ENCODE measurements at regions not wholly inside any gene's neighbourhood (a gene's known extent, or its start where the extent isn't known, plus 50 kb on each side); places are given as distances from the start of the nearest gene placed in this dataset.

GRCh38 chr2:128736689-128737545 is 418.2 kb upstream of the HS6ST1 start:
- peak; percentile 59 for DNase-seq

- DNase-seq: no peak
Observed at GRCh38 chr2:128737546-128737826, 418.8 kb upstream of the HS6ST1 start.

GRCh38 chr2:128738446-128739110 is 419.9 kb upstream of the HS6ST1 start:
- DNase-seq: no peak

GRCh38 chr2:128742467-128742866 is 423.8 kb upstream of the HS6ST1 start:
- DNase-seq: no peak

GRCh38 chr2:128745946-128746345 is 427.3 kb upstream of the HS6ST1 start:
- DNase-seq: no peak

GRCh38 chr2:128746356-128746755 is 427.7 kb upstream of the HS6ST1 start:
- no peak for DNase-seq

- DNase-seq: no peak
Observed at GRCh38 chr2:128748336-128748735, 429.7 kb upstream of the HS6ST1 start.

- DNase-seq: no peak
Observed at GRCh38 chr2:128748835-128749605, 430.4 kb upstream of the HS6ST1 start.

GRCh38 chr2:128750328-128751165 is 431.9 kb upstream of the HS6ST1 start:
- no peak for DNase-seq

- peak; percentile 69 for DNase-seq
Observed at GRCh38 chr2:128751746-128752145, 433.1 kb upstream of the HS6ST1 start.

GRCh38 chr2:128752691-128753263 is 434.1 kb upstream of the HS6ST1 start:
- DNase-seq: no peak

GRCh38 chr2:128753321-128753720 is 434.7 kb upstream of the HS6ST1 start:
- no peak for DNase-seq

GRCh38 chr2:128753800-128754199 is 435.1 kb upstream of the HS6ST1 start:
- DNase-seq: no peak

- DNase-seq: peak; percentile 45
Observed at GRCh38 chr2:128754246-128754724, 435.6 kb upstream of the HS6ST1 start.

- DNase-seq: no peak
Observed at GRCh38 chr2:128755695-128756364, 437.2 kb upstream of the HS6ST1 start.

GRCh38 chr2:128756365-128756717 is 437.7 kb upstream of the HS6ST1 start:
- DNase-seq: peak; percentile 87

GRCh38 chr2:128765811-128766210 is 447.1 kb upstream of the HS6ST1 start:
- no peak for DNase-seq

GRCh38 chr2:128768041-128768440 is 449.4 kb upstream of the HS6ST1 start:
- DNase-seq: no peak

GRCh38 chr2:128769457-128770142 is 450.9 kb upstream of the HS6ST1 start:
- no peak for DNase-seq

- DNase-seq: no peak
Observed at GRCh38 chr2:128770143-128771085, 451.7 kb upstream of the HS6ST1 start.

All from NCI-H2171 treated with DMSO at 0.1 percent for 48 hours (cell line).